OCI-LY1 (cell line): ENCODE measurements at regions not wholly inside any gene's neighbourhood (a gene's known extent, or its start where the extent isn't known, plus 50 kb on each side); places are given as distances from the start of the nearest gene placed in this dataset.

ENCODE experiments used
- CTCF ChIP-seq: fragments of 200-600 bp; sonication (generic), shearing (Covaris generic); IDR thresholded peaks from 2 replicates; pipeline ENCODE4 v1.5.1; 2017; ENCODE audit warnings: mild to moderate bottlenecking, antibody characterized with exemption, low read length, moderate library complexity, mixed read lengths
- EZH2 ChIP-seq: fragments of 200-600 bp; sonication (generic), shearing (Covaris generic); IDR thresholded peaks from 2 replicates; pipeline ENCODE4 v1.8.0; 2017; ENCODE audit warnings: borderline replicate concordance, mixed run types, mild to moderate bottlenecking, antibody characterized with exemption, low read length, moderate library complexity, mixed read lengths

- TF ChIP-seq CTCF = no peak
- TF ChIP-seq EZH2 = no peak
Measured at GRCh38 chrX:138865093-138865649, 153.7 kb upstream of the FGF13 start.
